ENCODE measurements at regions not wholly inside any gene's neighbourhood (a gene's known extent, or its start where the extent isn't known, plus 50 kb on each side); places are given as distances from the start of the nearest gene placed in this dataset.

GRCh38 chr1:59045137-59045536 lies 251.8 kb upstream of the FGGY start:
- H3K36me3 Mint-ChIP-seq (ENCODE audit: low read depth), result peaks cover 11% of the 10 kb centered on the region
- no peak for TF ChIP-seq CTCF (IDR thresholded peaks at IDR 0.05)
- DNase-seq, result no peak
- H3K4me1 Mint-ChIP-seq (ENCODE audit: low read depth), result peaks cover 60% of the 10 kb centered on the region
- H3K27me3 Mint-ChIP-seq (ENCODE audit: insufficient read depth), result no peaks in the 10 kb centered on the region; the same call in 1 of the 2 replicates
- H3K9me3 Mint-ChIP-seq, result no peaks in the 10 kb centered on the region
- H3K27ac Mint-ChIP-seq, result peak overlapping the region; percentile 59
- no peak overlapping the region for H3K4me3 Mint-ChIP-seq

- peaks cover 11% of the 10 kb centered on the region for H3K36me3 Mint-ChIP-seq (ENCODE audit: low read depth)
- no peaks in the 10 kb centered on the region; the same call in 1 of the 2 replicates for H3K27me3 Mint-ChIP-seq (ENCODE audit: insufficient read depth)
- no peak overlapping the region for H3K4me3 Mint-ChIP-seq
- peak overlapping the region; percentile 73 for H3K27ac Mint-ChIP-seq
- DNase-seq, result no peak
- peaks cover 60% of the 10 kb centered on the region for H3K4me1 Mint-ChIP-seq (ENCODE audit: low read depth)
- TF ChIP-seq CTCF (IDR thresholded peaks at IDR 0.05), result no peak
- no peaks in the 10 kb centered on the region for H3K9me3 Mint-ChIP-seq
Observed at GRCh38 chr1:59045636-59046035, 251.3 kb upstream of the FGGY start.

GRCh38 chr1:59046134-59046533 lies 250.8 kb upstream of the FGGY start:
- Mint-ChIP-seq H3K4me1 (ENCODE audit: low read depth) (peaks cover 59% of the 10 kb centered on the region), H3K27me3 (ENCODE audit: insufficient read depth) (no peaks in the 10 kb centered on the region; the same call in 1 of the 2 replicates), H3K27ac (peak overlapping the region; percentile 73; the same call in 1 of the 2 replicates), H3K36me3 (ENCODE audit: low read depth) (peaks cover 11% of the 10 kb centered on the region), H3K9me3 (no peaks in the 10 kb centered on the region), H3K4me3 (no peak overlapping the region; the same call in 1 of the 2 replicates)
- peak; percentile 60 for DNase-seq
- no peak for TF ChIP-seq CTCF (IDR thresholded peaks at IDR 0.05)

- Mint-ChIP-seq H3K4me1 (ENCODE audit: low read depth) (peaks cover 52% of the 10 kb centered on the region), H3K27ac (no peak overlapping the region), H3K36me3 (ENCODE audit: low read depth) (peaks cover 11% of the 10 kb centered on the region), H3K4me3 (no peak overlapping the region), H3K9me3 (no peaks in the 10 kb centered on the region), H3K27me3 (ENCODE audit: insufficient read depth) (no peaks in the 10 kb centered on the region; the same call in 1 of the 2 replicates)
- no peak for DNase-seq
- no peak for TF ChIP-seq CTCF (IDR thresholded peaks at IDR 0.05)
Observed at GRCh38 chr1:59046730-59047157, 250.2 kb upstream of the FGGY start.

GRCh38 chr1:59051007-59051406 lies 245.9 kb upstream of the FGGY start:
- TF ChIP-seq CTCF (IDR thresholded peaks at IDR 0.05), result no peak
- Mint-ChIP-seq H3K36me3 (ENCODE audit: low read depth) (peaks cover 1% of the 10 kb centered on the region), H3K4me1 (ENCODE audit: low read depth) (peaks cover 13% of the 10 kb centered on the region), H3K9me3 (no peaks in the 10 kb centered on the region), H3K4me3 (no peak overlapping the region), H3K27ac (no peak overlapping the region), H3K27me3 (ENCODE audit: insufficient read depth) (no peaks in the 10 kb centered on the region; the same call in 1 of the 2 replicates)
- no peak for DNase-seq

GRCh38 chr1:59052166-59052590 lies 244.7 kb upstream of the FGGY start:
- Mint-ChIP-seq H3K27ac (no peak overlapping the region), H3K9me3 (no peaks in the 10 kb centered on the region), H3K4me3 (no peak overlapping the region), H3K36me3 (ENCODE audit: low read depth) (no peaks in the 10 kb centered on the region), H3K27me3 (ENCODE audit: insufficient read depth) (no peaks in the 10 kb centered on the region; the same call in 1 of the 2 replicates), H3K4me1 (ENCODE audit: low read depth) (peaks cover 15% of the 10 kb centered on the region)
- no peak for TF ChIP-seq CTCF (IDR thresholded peaks at IDR 0.05)
- no peak for DNase-seq

Data from HFFc6 (cell line).